Loucy (cell line): ENCODE measurements at regions not wholly inside any gene's neighbourhood (a gene's known extent, or its start where the extent isn't known, plus 50 kb on each side); places are given as distances from the start of the nearest gene placed in this dataset.

Source experiments
- H2AFZ ChIP-seq: fragments of 200-600 bp; sonication (generic); 2 replicates; pipeline ENCODE4 v1.6.0; 2016; ENCODE audit warnings: antibody characterized with exemption, mild to moderate bottlenecking, low read length, moderate library complexity
- H3F3A ChIP-seq: fragments of 200-600 bp; 2 replicates; pipeline ENCODE4 v1.6.0; 2016; ENCODE audit warnings: antibody characterized with exemption, low read depth, mild to moderate bottlenecking
- H3K27me3 ChIP-seq: fragments of 200-600 bp; sonication (generic); 2 replicates; pipeline ENCODE4 v1.6.1; 2014; ENCODE audit warnings: low read length, mild to moderate bottlenecking; ENCODE audit not compliant: insufficient read depth, poor library complexity, severe bottlenecking
- H3K36me3 ChIP-seq: fragments of 200-600 bp; sonication (generic); 2 replicates; pipeline ENCODE4 v1.6.1; 2016; ENCODE audit warnings: low read length; ENCODE audit not compliant: insufficient read depth
- H3K4me1 ChIP-seq: fragments of 200-600 bp; sonication (generic); 2 replicates; pipeline ENCODE4 v1.5.1; 2014; ENCODE audit warnings: low read length, mild to moderate bottlenecking; ENCODE audit not compliant: insufficient read depth, poor library complexity, severe bottlenecking
- H3K4me2 ChIP-seq: fragments of 200-600 bp; sonication (generic); 2 replicates; pipeline ENCODE4 v1.6.0; 2014; ENCODE audit warnings: antibody characterized with exemption, low read length, low read depth, mild to moderate bottlenecking; ENCODE audit not compliant: poor library complexity, severe bottlenecking
- H3K4me3 ChIP-seq: fragments of 200-600 bp; sonication (generic); 2 replicates; pipeline ENCODE4 v1.5.1; 2014; ENCODE audit warnings: low read length, mild to moderate bottlenecking, mixed read lengths; ENCODE audit not compliant: poor library complexity, severe bottlenecking
- H3K79me2 ChIP-seq: fragments of 200-600 bp; sonication (generic); 2 replicates; pipeline ENCODE4 v1.6.1; 2014; ENCODE audit warnings: low read length; ENCODE audit not compliant: insufficient read depth
- H3K9ac ChIP-seq: fragments of 200-600 bp; sonication (generic); 2 replicates; pipeline ENCODE4 v1.6.0; 2014; ENCODE audit warnings: mild to moderate bottlenecking, low read depth, low read length, moderate library complexity; ENCODE audit not compliant: poor library complexity, severe bottlenecking
- H3K9me2 ChIP-seq: fragments of 200-600 bp; sonication (generic); replicated peaks from 2 replicates; pipeline ENCODE4 v1.6.1; 2016; ENCODE audit warnings: low read depth, low read length, mixed read lengths
- H3K9me3 ChIP-seq: fragments of 200-600 bp; sonication (generic); 2 replicates; pipeline ENCODE4 v1.6.1; 2014; ENCODE audit warnings: mild to moderate bottlenecking, antibody characterized with exemption, low read length, low read depth; ENCODE audit not compliant: insufficient read depth
- H4K20me1 ChIP-seq: fragments of 200-600 bp; sonication (generic); 2 replicates; pipeline ENCODE4 v1.6.0; 2014; ENCODE audit warnings: antibody characterized with exemption, low read length, mild to moderate bottlenecking; ENCODE audit not compliant: insufficient read depth, poor library complexity, severe bottlenecking
- EZH2phosphoT487 ChIP-seq: fragments of 200-600 bp; IDR thresholded peaks from 2 replicates; pipeline ENCODE4 v1.6.1; 2018; ENCODE audit warnings: antibody characterized with exemption, mild to moderate bottlenecking, moderate library complexity, borderline replicate concordance
- TF ChIP-seq, protein P1 (sequence below): fragments of 200-600 bp; sonication (generic); conservative IDR thresholded peaks from 2 replicates; pipeline ENCODE4 v1.5.1; 2014; ENCODE audit warnings: mild to moderate bottlenecking, antibody characterized with exemption, low read length

DNA sequence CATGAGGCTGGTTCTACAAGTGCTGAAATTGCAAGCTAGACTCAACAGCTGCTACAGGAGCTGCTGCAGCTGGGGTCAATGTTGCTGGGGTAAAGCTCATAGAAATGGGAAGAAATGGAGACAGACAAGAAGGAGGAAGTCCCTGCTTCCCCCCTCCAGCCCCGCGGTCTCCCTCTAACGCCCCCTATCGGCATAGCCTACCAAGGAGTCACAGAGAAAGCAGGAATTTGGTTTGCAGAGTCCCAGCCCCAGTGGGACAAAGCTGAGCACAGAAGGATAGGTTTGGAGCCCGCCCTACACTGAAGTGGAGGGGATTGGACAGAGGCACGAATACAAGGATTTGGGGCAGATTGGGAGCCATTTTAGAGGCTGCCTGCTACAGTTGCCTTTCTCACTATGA, 176.9 kb upstream of the ANKRD28 start:
- Histone ChIP-seq H3K79me2 (no peaks in the 10 kb centered on the region), H3K4me1 (no peaks in the 10 kb centered on the region), H3K36me3 (no peaks in the 10 kb centered on the region), H3K9ac (no peak overlapping the region), H3K9me2 (no peaks in the 10 kb centered on the region), H3K27me3 (peaks cover 4% of the 10 kb centered on the region), H3F3A (no peaks in the 10 kb centered on the region), H3K9me3 (no peaks in the 10 kb centered on the region), H3K4me2 (no peak overlapping the region), H3K4me3 (no peak overlapping the region), H2AFZ (peak overlapping the region; percentile 92), H4K20me1 (no peaks in the 10 kb centered on the region)
- TF ChIP-seq EZH2phosphoT487, result no peak
- TF ChIP-seq, protein P1, sequence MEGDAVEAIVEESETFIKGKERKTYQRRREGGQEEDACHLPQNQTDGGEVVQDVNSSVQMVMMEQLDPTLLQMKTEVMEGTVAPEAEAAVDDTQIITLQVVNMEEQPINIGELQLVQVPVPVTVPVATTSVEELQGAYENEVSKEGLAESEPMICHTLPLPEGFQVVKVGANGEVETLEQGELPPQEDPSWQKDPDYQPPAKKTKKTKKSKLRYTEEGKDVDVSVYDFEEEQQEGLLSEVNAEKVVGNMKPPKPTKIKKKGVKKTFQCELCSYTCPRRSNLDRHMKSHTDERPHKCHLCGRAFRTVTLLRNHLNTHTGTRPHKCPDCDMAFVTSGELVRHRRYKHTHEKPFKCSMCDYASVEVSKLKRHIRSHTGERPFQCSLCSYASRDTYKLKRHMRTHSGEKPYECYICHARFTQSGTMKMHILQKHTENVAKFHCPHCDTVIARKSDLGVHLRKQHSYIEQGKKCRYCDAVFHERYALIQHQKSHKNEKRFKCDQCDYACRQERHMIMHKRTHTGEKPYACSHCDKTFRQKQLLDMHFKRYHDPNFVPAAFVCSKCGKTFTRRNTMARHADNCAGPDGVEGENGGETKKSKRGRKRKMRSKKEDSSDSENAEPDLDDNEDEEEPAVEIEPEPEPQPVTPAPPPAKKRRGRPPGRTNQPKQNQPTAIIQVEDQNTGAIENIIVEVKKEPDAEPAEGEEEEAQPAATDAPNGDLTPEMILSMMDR, result peak; percentile 64

DNA sequence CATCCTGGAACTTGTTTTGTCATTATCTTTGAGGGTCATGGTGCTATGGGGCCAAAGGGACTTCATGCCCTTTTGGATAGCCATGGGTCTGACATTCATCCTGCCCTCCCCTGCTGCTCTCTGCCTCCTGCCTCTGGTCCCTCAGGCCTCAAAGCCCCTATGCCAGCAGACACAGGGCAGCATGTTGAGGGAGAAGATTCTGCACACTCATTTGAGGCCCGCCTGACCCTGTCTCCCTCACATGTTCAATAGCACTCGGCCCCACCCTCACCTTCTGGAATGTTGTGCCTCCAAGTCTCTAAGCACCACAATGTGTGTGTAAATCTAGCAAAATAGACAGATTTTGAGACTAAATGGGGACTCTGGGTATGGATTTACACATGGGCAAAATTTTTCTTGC, 178.7 kb upstream of the ANKRD28 start:
- H3K9me2 ChIP-seq, result no peaks in the 10 kb centered on the region
- H3K36me3 ChIP-seq, result no peaks in the 10 kb centered on the region
- no peaks in the 10 kb centered on the region for H3K4me1 ChIP-seq
- H3K9ac ChIP-seq, result no peak overlapping the region
- H2AFZ ChIP-seq, result no peak overlapping the region
- H3K4me2 ChIP-seq, result no peak overlapping the region
- no peak overlapping the region for H3K4me3 ChIP-seq
- H3K27me3 ChIP-seq, result peaks cover 4% of the 10 kb centered on the region
- H3F3A ChIP-seq, result no peaks in the 10 kb centered on the region
- no peaks in the 10 kb centered on the region for H4K20me1 ChIP-seq
- no peak for TF ChIP-seq EZH2phosphoT487
- TF ChIP-seq, protein P1, result no peak
- H3K9me3 ChIP-seq, result no peaks in the 10 kb centered on the region
- H3K79me2 ChIP-seq, result no peaks in the 10 kb centered on the region

DNA sequence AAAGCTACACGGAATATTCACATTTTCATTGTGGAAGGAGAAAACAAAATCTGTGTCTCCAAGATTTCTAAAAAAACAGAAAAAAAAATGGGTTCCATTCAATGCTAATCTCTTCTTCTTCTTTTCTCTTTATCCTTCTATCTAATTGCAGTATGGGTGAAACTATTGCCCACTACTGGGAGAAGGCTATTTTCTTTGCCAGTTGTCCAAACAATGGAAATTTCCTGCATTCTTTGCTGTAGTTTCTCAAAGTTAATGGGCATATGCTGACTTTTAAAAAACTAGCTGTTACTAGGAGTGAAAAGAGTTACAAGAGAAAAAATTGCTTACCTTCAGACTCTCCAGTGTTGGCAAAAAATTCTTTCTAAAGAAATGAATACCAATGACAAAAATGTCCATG, 179.3 kb upstream of the ANKRD28 start:
- H3K27me3 ChIP-seq, result peaks cover 4% of the 10 kb centered on the region
- no peaks in the 10 kb centered on the region for H3F3A ChIP-seq
- TF ChIP-seq, protein P1, result no peak
- TF ChIP-seq EZH2phosphoT487, result no peak
- H3K9me2 ChIP-seq, result no peaks in the 10 kb centered on the region
- no peak overlapping the region for H2AFZ ChIP-seq
- no peaks in the 10 kb centered on the region for H3K36me3 ChIP-seq
- H3K9ac ChIP-seq, result no peak overlapping the region
- H3K9me3 ChIP-seq, result no peaks in the 10 kb centered on the region
- no peaks in the 10 kb centered on the region for H3K79me2 ChIP-seq
- no peaks in the 10 kb centered on the region for H3K4me1 ChIP-seq
- H3K4me2 ChIP-seq, result no peak overlapping the region
- H3K4me3 ChIP-seq, result no peak overlapping the region
- H4K20me1 ChIP-seq, result no peaks in the 10 kb centered on the region
